Natural killer cell (primary cell): ENCODE measurements at regions not wholly inside any gene's neighbourhood (a gene's known extent, or its start where the extent isn't known, plus 50 kb on each side); places are given as distances from the start of the nearest gene placed in this dataset.
A peak's percentile ranks its signal among the peaks of the same experiment; 100 is the strongest.
"Not testable (repeated sequence)": the region's sequence is repeated elsewhere in the genome, so short reads cannot be mapped to it uniquely, and the experiment has no call there.

Experiments
- ATAC-seq, 3 donors: fragments of 150-1000 bp in 2 of 3; fragments of 200-7000 bp in 1 of 3; cut with Tn5 transposase; 1 replicate in 1 of 3; 2 replicates in 2 of 3; pipeline ENCODE4 v1.10.0; 2021; ENCODE audit warnings: mild to moderate bottlenecking in 2 of 3, moderate library complexity in 2 of 3
- DNase-seq, 2 donors: peaks; one replicate each; pipeline versions ENCODE4 v3.0.0 to v3.0.0-alpha.2; 2013 to 2021; ENCODE audit warnings: mixed read lengths in 1 of 2
- H3K27ac ChIP-seq: one replicate; pipeline ENCODE4 v1.5.1; 2013; ENCODE audit warnings: mild to moderate bottlenecking, low read length
- H3K27me3 ChIP-seq: one replicate; pipeline ENCODE4 v1.6.1; 2013; ENCODE audit warnings: low read length; ENCODE audit not compliant: control insufficient read depth, insufficient read depth
- H3K36me3 ChIP-seq: one replicate; pipeline ENCODE4 v1.6.1; 2013; ENCODE audit warnings: low read length; ENCODE audit not compliant: control insufficient read depth, insufficient read depth
- H3K4me1 ChIP-seq: one replicate; pipeline ENCODE4 v1.6.1; 2013; ENCODE audit warnings: low read length; ENCODE audit not compliant: control insufficient read depth, insufficient read depth
- H3K4me3 ChIP-seq: one replicate; pipeline ENCODE4 v1.5.1; 2013; ENCODE audit warnings: low read length
- H3K9me3 ChIP-seq: one replicate; pipeline ENCODE4 v1.6.1; 2013; ENCODE audit warnings: low read length; ENCODE audit not compliant: control insufficient read depth, insufficient read depth
- H3K27ac Mint-ChIP-seq, 2 donors: one replicate each; pipeline ENCODE4 v1.8.0; 2022; ENCODE audit warnings: mild to moderate bottlenecking in 2 of 2, mixed read lengths in 2 of 2, moderate library complexity in 1 of 2
- H3K27me3 Mint-ChIP-seq, 2 donors: one replicate each; pipeline ENCODE4 v1.8.0; 2022; ENCODE audit warnings: low read depth in 2 of 2, mixed read lengths in 2 of 2
- H3K36me3 Mint-ChIP-seq: one replicate; pipeline ENCODE4 v1.8.0; 2022; ENCODE audit warnings: mixed read lengths
- H3K4me1 Mint-ChIP-seq, 2 donors: one replicate each; pipeline ENCODE4 v1.8.0; 2022; ENCODE audit warnings: mixed read lengths in 2 of 2
- H3K4me3 Mint-ChIP-seq: one replicate; pipeline ENCODE4 v1.8.0; 2022; ENCODE audit warnings: mild to moderate bottlenecking, moderate library complexity, mixed read lengths
- H3K9me3 Mint-ChIP-seq, 2 donors: one replicate each; pipeline ENCODE4 v1.8.0; 2022; ENCODE audit warnings: mixed read lengths in 2 of 2
- WGBS: methylation state at CpG from one replicate; pipeline ENCODE4 v1.1.7; 2013; ENCODE audit warnings: missing lambda C conversion rate; ENCODE audit not compliant: insufficient coverage; 5-methylcytosine and 5-hydroxymethylcytosine counted together
- intact Hi-C: fragments of 100-400 bp; cut with micrococcal nuclease; formaldehyde crosslinking; loops from one replicate; pipeline ENCODE4 v1.14.2; 2022
- TF ChIP-seq, protein P1 (sequence below): fragments of 200-600 bp; IDR thresholded peaks from one replicate; pipeline ENCODE4 v1.8.0; 2022; ENCODE audit warnings: antibody characterized with exemption

DNA sequence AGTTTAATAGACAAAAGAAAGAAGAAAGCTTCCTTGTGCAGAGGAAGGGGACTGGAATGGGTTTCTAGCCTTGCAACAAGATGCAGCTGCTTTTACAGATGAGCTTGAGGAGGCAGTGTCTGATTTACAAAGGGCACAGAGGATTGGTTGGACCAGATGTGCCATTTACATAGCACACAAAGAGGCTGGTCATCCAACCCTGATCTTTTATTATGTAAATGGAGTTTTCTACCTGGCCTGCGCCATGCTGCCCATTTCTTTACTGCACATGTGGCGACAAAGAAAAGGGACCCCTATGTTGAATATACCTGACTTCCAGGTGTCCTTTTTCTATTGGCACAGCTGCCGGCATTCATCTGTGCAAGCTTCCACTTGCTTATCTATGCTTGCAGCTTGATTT, 409.4 kb upstream of the FRG2C start:
- H3K4me1 Mint-ChIP-seq = no peaks in the 10 kb centered on the region
- no peaks in the 10 kb centered on the region for H3K36me3 Mint-ChIP-seq
- no peak overlapping the region for H3K4me3 Mint-ChIP-seq
- H3K36me3 ChIP-seq = no peaks in the 10 kb centered on the region
- no peaks in the 10 kb centered on the region for H3K9me3 ChIP-seq
- no peaks in the 10 kb centered on the region for H3K9me3 Mint-ChIP-seq
- no peak overlapping the region for H3K27ac ChIP-seq
- 93% methylated on average over 2 of the region's 3 CpGs for WGBS
- TF ChIP-seq, protein P1, sequence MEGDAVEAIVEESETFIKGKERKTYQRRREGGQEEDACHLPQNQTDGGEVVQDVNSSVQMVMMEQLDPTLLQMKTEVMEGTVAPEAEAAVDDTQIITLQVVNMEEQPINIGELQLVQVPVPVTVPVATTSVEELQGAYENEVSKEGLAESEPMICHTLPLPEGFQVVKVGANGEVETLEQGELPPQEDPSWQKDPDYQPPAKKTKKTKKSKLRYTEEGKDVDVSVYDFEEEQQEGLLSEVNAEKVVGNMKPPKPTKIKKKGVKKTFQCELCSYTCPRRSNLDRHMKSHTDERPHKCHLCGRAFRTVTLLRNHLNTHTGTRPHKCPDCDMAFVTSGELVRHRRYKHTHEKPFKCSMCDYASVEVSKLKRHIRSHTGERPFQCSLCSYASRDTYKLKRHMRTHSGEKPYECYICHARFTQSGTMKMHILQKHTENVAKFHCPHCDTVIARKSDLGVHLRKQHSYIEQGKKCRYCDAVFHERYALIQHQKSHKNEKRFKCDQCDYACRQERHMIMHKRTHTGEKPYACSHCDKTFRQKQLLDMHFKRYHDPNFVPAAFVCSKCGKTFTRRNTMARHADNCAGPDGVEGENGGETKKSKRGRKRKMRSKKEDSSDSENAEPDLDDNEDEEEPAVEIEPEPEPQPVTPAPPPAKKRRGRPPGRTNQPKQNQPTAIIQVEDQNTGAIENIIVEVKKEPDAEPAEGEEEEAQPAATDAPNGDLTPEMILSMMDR = no peak
- no peaks in the 10 kb centered on the region for H3K4me1 ChIP-seq
- no peak for ATAC-seq
- H3K27me3 Mint-ChIP-seq = no peaks in the 10 kb centered on the region
- H3K27ac Mint-ChIP-seq = no peak overlapping the region
- DNase-seq = no peak
- H3K27me3 ChIP-seq = no peaks in the 10 kb centered on the region
- H3K4me3 ChIP-seq = no peak overlapping the region
- intact Hi-C loops = no loop called here

DNA sequence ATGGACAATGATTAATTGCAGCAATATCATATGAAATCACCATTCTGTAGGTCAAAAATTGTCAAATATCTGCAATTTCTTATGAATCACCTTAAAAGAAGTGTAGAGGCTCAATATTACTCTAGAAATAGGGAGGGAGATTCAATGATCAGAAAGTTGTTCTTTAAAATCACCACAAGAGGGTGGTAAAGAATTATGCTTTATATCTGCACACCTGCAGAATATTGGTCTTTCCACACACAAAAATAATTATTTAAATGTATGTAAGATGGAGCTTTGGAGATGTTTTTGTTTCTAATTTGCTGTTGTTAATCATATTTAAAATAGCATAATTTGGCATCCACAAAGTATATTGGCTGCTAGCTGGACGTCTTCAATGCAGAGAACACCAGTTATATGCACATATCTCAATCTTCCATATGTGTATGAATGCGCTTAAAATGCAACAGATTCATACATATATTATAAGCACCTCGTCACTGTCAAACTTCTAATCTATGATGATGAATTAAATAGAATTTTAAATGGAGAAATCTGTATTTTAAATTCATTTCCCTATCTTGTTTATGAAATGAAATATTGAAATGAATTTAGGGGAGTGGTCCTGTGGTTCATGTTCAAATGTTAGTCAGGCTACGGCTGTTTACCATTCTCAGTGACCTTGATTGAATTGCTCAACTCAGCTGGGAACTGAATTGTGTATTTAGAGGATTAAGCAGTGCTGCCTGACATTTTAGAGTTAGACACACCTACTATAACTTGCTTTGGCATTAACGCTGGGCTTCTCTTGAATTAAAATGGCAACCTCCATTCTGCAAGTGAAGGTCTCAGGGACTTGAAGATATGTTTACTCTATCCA, 405.1 kb upstream of the FRG2C start:
- H3K9me3 Mint-ChIP-seq, H3K4me1 ChIP-seq, H3K4me3 ChIP-seq, H3K4me1 Mint-ChIP-seq, H3K9me3 ChIP-seq, H3K27me3 ChIP-seq, H3K36me3 ChIP-seq, intact Hi-C loops, H3K27ac ChIP-seq, H3K4me3 Mint-ChIP-seq, H3K36me3 Mint-ChIP-seq, H3K27me3 Mint-ChIP-seq, H3K27ac Mint-ChIP-seq, ATAC-seq: not testable (repeated sequence)
- DNase-seq = peak in 1 of 2 donors; percentile 2
- WGBS = 79% methylated on average over 2 of the region's 5 CpGs

DNA sequence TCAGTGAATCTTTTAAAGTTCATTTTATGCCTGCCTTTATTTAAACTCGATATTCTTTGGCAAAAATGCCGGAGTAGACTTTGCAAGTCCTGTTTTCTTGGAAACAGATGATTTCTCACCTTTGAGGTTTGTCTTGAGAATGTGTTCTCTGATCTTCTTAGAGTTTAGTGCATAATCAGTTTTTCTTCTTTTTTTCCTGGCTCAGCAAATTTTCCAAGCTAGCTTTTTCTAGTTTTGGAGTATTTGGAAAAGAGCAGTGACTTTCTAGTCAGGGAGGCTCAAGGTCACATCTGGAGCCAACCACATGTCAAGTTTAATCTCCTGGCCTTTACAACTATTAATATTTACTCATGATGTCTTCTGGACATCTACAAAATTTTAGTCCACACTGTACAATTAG, 403.2 kb upstream of the FRG2C start:
- H3K27ac ChIP-seq, intact Hi-C loops, ATAC-seq, H3K27me3 ChIP-seq, H3K4me3 Mint-ChIP-seq, H3K4me1 Mint-ChIP-seq, H3K4me3 ChIP-seq, H3K9me3 Mint-ChIP-seq, H3K27ac Mint-ChIP-seq, DNase-seq, H3K36me3 ChIP-seq, H3K4me1 ChIP-seq, H3K36me3 Mint-ChIP-seq, H3K27me3 Mint-ChIP-seq, H3K9me3 ChIP-seq: not testable (repeated sequence)
- 100% methylated on average over 2 of the region's 2 CpGs for WGBS

DNA sequence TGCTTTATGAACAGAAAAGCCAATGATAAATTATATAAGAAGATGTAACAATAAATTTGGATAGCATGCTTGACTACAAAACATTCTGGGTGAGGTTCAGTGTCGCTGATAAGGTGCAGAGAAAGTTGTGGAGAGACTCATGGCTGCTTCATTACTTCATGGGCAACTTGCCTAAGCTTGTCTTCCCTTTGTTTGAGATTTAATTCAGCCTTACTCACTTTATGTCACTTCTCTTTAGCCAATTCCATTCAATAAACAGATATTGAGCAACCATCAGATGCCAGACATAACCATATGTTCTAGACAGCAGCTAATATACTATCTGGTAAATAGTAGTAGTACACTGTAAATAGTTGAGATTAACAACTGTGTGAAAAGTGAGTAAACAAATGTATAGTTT, 401.5 kb upstream of the FRG2C start:
- TF ChIP-seq, protein P1 = no peak
- no peaks in the 10 kb centered on the region for H3K27me3 Mint-ChIP-seq
- WGBS = 83% methylated on average over 1 of the region's 1 CpG
- H3K36me3 Mint-ChIP-seq = no peaks in the 10 kb centered on the region
- ATAC-seq = no peak
- no peaks in the 10 kb centered on the region for H3K9me3 Mint-ChIP-seq
- H3K27ac Mint-ChIP-seq = no peak overlapping the region
- DNase-seq = no peak
- no peaks in the 10 kb centered on the region for H3K36me3 ChIP-seq
- H3K4me1 Mint-ChIP-seq = no peaks in the 10 kb centered on the region
- no peaks in the 10 kb centered on the region for H3K4me1 ChIP-seq
- no peak overlapping the region for H3K4me3 ChIP-seq
- no peaks in the 10 kb centered on the region for H3K27me3 ChIP-seq
- no peaks in the 10 kb centered on the region for H3K9me3 ChIP-seq
- intact Hi-C loops = no loop called here
- no peak overlapping the region for H3K4me3 Mint-ChIP-seq
- H3K27ac ChIP-seq = no peak overlapping the region
